PC-9 (cell line): ENCODE measurements at regions not wholly inside any gene's neighbourhood (a gene's known extent, or its start where the extent isn't known, plus 50 kb on each side); places are given as distances from the start of the nearest gene placed in this dataset.

Experiments used
- EZH2 ChIP-seq: fragments of 200-600 bp; sonication (generic); IDR thresholded peaks from 2 replicates; pipeline ENCODE4 v1.8.0; 2017; ENCODE audit warnings: antibody characterized with exemption, low read depth
- TF ChIP-seq, protein P1 (sequence below): fragments of 200-600 bp; sonication (generic); conservative IDR thresholded peaks from 2 replicates; pipeline ENCODE4 v1.6.1; 2017; ENCODE audit warnings: mixed run types, antibody characterized with exemption, mild to moderate bottlenecking, moderate library complexity

DNA sequence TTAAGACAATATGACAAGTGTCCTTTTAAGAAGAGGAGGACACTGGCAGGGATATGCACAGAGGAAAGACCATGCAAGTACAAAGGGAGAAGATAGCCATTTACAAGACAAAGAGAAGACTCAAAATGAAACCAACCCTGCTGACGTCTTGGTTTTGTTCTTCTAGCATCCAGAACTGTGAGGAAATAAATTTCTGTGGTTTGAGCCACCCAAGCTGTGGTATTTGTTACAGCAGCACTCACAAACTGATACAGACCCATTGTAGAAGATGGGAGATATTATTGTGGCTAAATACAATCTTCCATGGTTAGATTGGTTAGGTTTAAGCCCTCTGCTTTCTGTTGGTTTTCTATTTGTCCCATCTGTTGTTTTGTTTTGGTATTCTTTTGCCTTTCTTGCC, 88.6 kb upstream of the SLC35F1 start:
- TF ChIP-seq, protein P1, sequence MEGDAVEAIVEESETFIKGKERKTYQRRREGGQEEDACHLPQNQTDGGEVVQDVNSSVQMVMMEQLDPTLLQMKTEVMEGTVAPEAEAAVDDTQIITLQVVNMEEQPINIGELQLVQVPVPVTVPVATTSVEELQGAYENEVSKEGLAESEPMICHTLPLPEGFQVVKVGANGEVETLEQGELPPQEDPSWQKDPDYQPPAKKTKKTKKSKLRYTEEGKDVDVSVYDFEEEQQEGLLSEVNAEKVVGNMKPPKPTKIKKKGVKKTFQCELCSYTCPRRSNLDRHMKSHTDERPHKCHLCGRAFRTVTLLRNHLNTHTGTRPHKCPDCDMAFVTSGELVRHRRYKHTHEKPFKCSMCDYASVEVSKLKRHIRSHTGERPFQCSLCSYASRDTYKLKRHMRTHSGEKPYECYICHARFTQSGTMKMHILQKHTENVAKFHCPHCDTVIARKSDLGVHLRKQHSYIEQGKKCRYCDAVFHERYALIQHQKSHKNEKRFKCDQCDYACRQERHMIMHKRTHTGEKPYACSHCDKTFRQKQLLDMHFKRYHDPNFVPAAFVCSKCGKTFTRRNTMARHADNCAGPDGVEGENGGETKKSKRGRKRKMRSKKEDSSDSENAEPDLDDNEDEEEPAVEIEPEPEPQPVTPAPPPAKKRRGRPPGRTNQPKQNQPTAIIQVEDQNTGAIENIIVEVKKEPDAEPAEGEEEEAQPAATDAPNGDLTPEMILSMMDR, result no peak
- TF ChIP-seq EZH2, result no peak
